ENCODE measurements at regions not wholly inside any gene's neighbourhood (a gene's known extent, or its start where the extent isn't known, plus 50 kb on each side); places are given as distances from the start of the nearest gene placed in this dataset.
A peak's percentile ranks its signal among the peaks of the same experiment; 100 is the strongest.
"Not testable (repeated sequence)": the region's sequence is repeated elsewhere in the genome, so short reads cannot be mapped to it uniquely, and the experiment has no call there.

- ATAC-seq; DNase-seq; intact Hi-C loops (cut with DNase I): not testable (repeated sequence)
Observed at GRCh38 chr9:63912451-63912850, 1372.6 kb downstream of the FOXD4L5 start.

GRCh38 chr9:63909076-63909475, 1375.9 kb downstream of the FOXD4L5 start:
- intact Hi-C loops (cut with DNase I); ATAC-seq; DNase-seq: not testable (repeated sequence)

GRCh38 chr9:63899637-63900190, 1385.3 kb downstream of the FOXD4L5 start:
- ATAC-seq; DNase-seq; intact Hi-C loops (cut with DNase I): not testable (repeated sequence)

GRCh38 chr9:63881386-63881785, 1403.6 kb downstream of the FOXD4L5 start:
- ATAC-seq; intact Hi-C loops (cut with DNase I); DNase-seq: not testable (repeated sequence)

GRCh38 chr9:63876380-63876779, 1408.6 kb downstream of the FOXD4L5 start:
- ATAC-seq; intact Hi-C loops (cut with DNase I); DNase-seq: not testable (repeated sequence)

GRCh38 chr9:63859475-63860215, 1425.4 kb downstream of the FOXD4L5 start:
- DNase-seq (peak; percentile 72), ATAC-seq (peak; percentile 18 to 57)
- intact Hi-C loops (cut with DNase I), result no loop called here

GRCh38 chr9:63859090-63859474, 1425.9 kb downstream of the FOXD4L5 start:
- intact Hi-C loops (cut with DNase I); ATAC-seq; DNase-seq: not testable (repeated sequence)

- intact Hi-C loops (cut with DNase I); DNase-seq; ATAC-seq: not testable (repeated sequence)
Observed at GRCh38 chr9:63853140-63853751, 1431.8 kb downstream of the FOXD4L5 start.

- ATAC-seq; DNase-seq; intact Hi-C loops (cut with DNase I): not testable (repeated sequence)
Observed at GRCh38 chr9:63824804-63825203, 1460.2 kb downstream of the FOXD4L5 start.

GRCh38 chr9:63823375-63824201, 1461.4 kb downstream of the FOXD4L5 start:
- intact Hi-C loops (cut with DNase I), result not testable (repeated sequence)
- ATAC-seq, result peak; percentile 69 to 85

GRCh38 chr9:63822615-63823374, 1462.2 kb downstream of the FOXD4L5 start:
- DNase-seq; intact Hi-C loops (cut with DNase I): not testable (repeated sequence)
- peak in 1 of 2 donors; percentile 46 for ATAC-seq

More at GRCh38 chr9:63823375-63824201, 1461.4 kb downstream of the FOXD4L5 start:
- DNase-seq, result not testable (repeated sequence)

- intact Hi-C loops (cut with DNase I); ATAC-seq; DNase-seq: not testable (repeated sequence)
Observed at GRCh38 chr9:63821293-63821692, 1463.7 kb downstream of the FOXD4L5 start.

- intact Hi-C loops (cut with DNase I); DNase-seq; ATAC-seq: not testable (repeated sequence)
Observed at GRCh38 chr9:63820882-63821281, 1464.1 kb downstream of the FOXD4L5 start.

GRCh38 chr9:63820383-63820782, 1464.6 kb downstream of the FOXD4L5 start:
- DNase-seq; intact Hi-C loops (cut with DNase I): not testable (repeated sequence)

GRCh38 chr9:63817622-63818518, 1467.1 kb downstream of the FOXD4L5 start:
- ATAC-seq (peak; percentile 32 to 45), DNase-seq (peak; percentile 57)

More at GRCh38 chr9:63820383-63820782, 1464.6 kb downstream of the FOXD4L5 start:
- not testable (repeated sequence) for ATAC-seq

GRCh38 chr9:63816751-63817621, 1468.0 kb downstream of the FOXD4L5 start:
- peak; percentile 84 to 95 for ATAC-seq
- intact Hi-C loops (cut with DNase I), result no loop called here
- DNase-seq, result peak; percentile 87

More at GRCh38 chr9:63817622-63818518, 1467.1 kb downstream of the FOXD4L5 start:
- intact Hi-C loops (cut with DNase I), result no loop called here
